Large intestine (tissue), 3 donors: ENCODE measurements at regions not wholly inside any gene's neighbourhood (a gene's known extent, or its start where the extent isn't known, plus 50 kb on each side); places are given as distances from the start of the nearest gene placed in this dataset.

ENCODE experiments used
- DNase-seq, 2 donors: peaks; one replicate each; pipeline versions ENCODE4 v3.0.0 to v3.0.0-alpha.2; 2013
- H3K27ac ChIP-seq: one replicate; pipeline ENCODE4 v1.5.1; 2013; ENCODE audit warnings: low read length
- H3K27me3 ChIP-seq: 2 replicates; pipeline ENCODE4 v1.6.1; 2013; ENCODE audit warnings: low read length; ENCODE audit not compliant: control insufficient read depth, insufficient read depth
- H3K36me3 ChIP-seq: 2 replicates; pipeline ENCODE4 v1.6.1; 2013; ENCODE audit warnings: low read length; ENCODE audit not compliant: control insufficient read depth, insufficient read depth
- H3K4me1 ChIP-seq: one replicate; pipeline ENCODE4 v1.6.1; 2013; ENCODE audit warnings: low read length; ENCODE audit not compliant: control insufficient read depth, insufficient read depth
- H3K4me3 ChIP-seq: one replicate; pipeline ENCODE4 v1.5.1; 2013; ENCODE audit warnings: low read length
- H3K9me3 ChIP-seq: one replicate; pipeline ENCODE4 v1.6.1; 2013; ENCODE audit warnings: mild to moderate bottlenecking, low read depth, low read length, moderate library complexity; ENCODE audit not compliant: control insufficient read depth
- WGBS: methylation state at CpG from one replicate; pipeline ENCODE4 v1.1.5; 2013; ENCODE audit warnings: low lambda C conversion rate; ENCODE audit not compliant: insufficient coverage; 5-methylcytosine and 5-hydroxymethylcytosine counted together

DNA sequence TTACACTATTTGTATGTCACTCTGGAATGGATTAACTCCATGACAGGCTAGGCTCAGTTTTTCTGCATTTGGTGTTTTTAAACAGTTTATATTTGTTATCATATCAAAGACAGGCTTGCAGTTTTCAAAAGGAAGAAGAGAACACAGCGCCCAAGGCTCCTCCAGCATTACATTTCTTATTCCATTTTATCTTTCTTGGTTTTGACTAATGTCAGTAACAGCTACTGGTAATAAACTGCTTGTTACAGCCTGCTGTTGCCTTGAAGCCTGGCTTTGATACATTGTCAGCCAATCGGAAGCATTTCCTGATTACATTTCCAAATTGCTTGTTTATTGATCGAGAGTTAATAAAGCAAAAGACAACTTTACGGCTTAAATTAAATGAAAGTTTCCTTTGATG lies 166.0 kb upstream of the MDFIC start:
- no peak overlapping the region for H3K27ac ChIP-seq
- no peaks in the 10 kb centered on the region for H3K36me3 ChIP-seq
- H3K9me3 ChIP-seq: no peaks in the 10 kb centered on the region
- H3K4me3 ChIP-seq: no peak overlapping the region
- no peaks in the 10 kb centered on the region for H3K4me1 ChIP-seq
- no peak for DNase-seq
- WGBS: 58% methylated on average over 4 of the region's 4 CpGs
- H3K27me3 ChIP-seq: no peaks in the 10 kb centered on the region

DNA sequence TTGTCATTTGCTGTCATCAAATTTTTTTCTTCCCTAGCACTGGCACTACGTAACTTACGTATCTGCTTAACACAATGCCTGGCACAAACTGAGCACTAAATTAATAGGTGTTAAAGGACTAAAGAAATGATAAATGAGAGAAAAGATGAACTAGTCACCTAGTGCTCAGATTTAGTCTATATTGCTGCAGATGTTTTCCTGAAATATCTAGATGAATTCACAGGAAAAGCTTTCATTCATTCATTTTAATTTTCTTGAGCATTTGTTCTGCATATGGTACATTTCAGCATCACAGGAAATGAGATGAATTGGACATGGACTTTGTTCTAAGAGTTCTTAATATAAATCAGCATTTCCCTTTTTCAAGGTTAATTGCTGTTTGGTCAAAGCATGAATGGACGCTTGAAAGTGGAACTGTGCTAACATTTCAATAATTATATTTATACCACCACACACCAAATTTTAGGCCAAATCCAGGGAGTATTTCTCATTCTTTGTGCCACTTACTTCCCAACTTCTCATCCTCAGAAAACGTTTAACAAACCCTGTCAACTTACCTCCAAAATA lies 163.2 kb upstream of the MDFIC start:
- 75% methylated on average over 4 of the region's 4 CpGs for WGBS
- no peak overlapping the region for H3K4me3 ChIP-seq
- H3K9me3 ChIP-seq: no peaks in the 10 kb centered on the region
- H3K36me3 ChIP-seq: no peaks in the 10 kb centered on the region
- H3K4me1 ChIP-seq: no peaks in the 10 kb centered on the region
- H3K27me3 ChIP-seq: no peaks in the 10 kb centered on the region
- no peak for DNase-seq
- H3K27ac ChIP-seq: no peak overlapping the region

- no peak for DNase-seq
- H3K27me3 ChIP-seq: no peaks in the 10 kb centered on the region
- no peak overlapping the region for H3K4me3 ChIP-seq
- H3K27ac ChIP-seq: no peak overlapping the region
- no peaks in the 10 kb centered on the region for H3K9me3 ChIP-seq
- H3K36me3 ChIP-seq: no peaks in the 10 kb centered on the region
- H3K4me1 ChIP-seq: no peaks in the 10 kb centered on the region
- WGBS: 100% methylated on average over 1 of the region's 2 CpGs
Measured at GRCh38 chr7:114759347-114760062, 162.4 kb upstream of the MDFIC start.

- Histone ChIP-seq H3K36me3 (no peaks in the 10 kb centered on the region), H3K9me3 (no peaks in the 10 kb centered on the region), H3K4me1 (no peaks in the 10 kb centered on the region), H3K27ac (no peak overlapping the region), H3K27me3 (no peaks in the 10 kb centered on the region), H3K4me3 (no peak overlapping the region)
- WGBS: 86% methylated on average over 1 of the region's 2 CpGs
- DNase-seq: no peak
Measured at GRCh38 chr7:114760477-114760876, 161.4 kb upstream of the MDFIC start.

- H3K4me3 ChIP-seq: no peak overlapping the region
- no peaks in the 10 kb centered on the region for H3K4me1 ChIP-seq
- H3K9me3 ChIP-seq: no peaks in the 10 kb centered on the region
- no CpG with 5 or more reads among the region's 2 CpGs for WGBS
- no peak overlapping the region for H3K27ac ChIP-seq
- no peak for DNase-seq
- H3K36me3 ChIP-seq: no peaks in the 10 kb centered on the region
- H3K27me3 ChIP-seq: no peaks in the 10 kb centered on the region
Measured at GRCh38 chr7:114761973-114762372, 159.9 kb upstream of the MDFIC start.

GRCh38 chr7:114765331-114766040 lies 156.4 kb upstream of the MDFIC start:
- no peak for DNase-seq
- no peak overlapping the region for H3K27ac ChIP-seq
- H3K4me1 ChIP-seq: no peaks in the 10 kb centered on the region
- H3K36me3 ChIP-seq: no peaks in the 10 kb centered on the region
- H3K27me3 ChIP-seq: no peaks in the 10 kb centered on the region
- no peak overlapping the region for H3K4me3 ChIP-seq
- WGBS: 80% methylated on average over 1 of the region's 2 CpGs
- H3K9me3 ChIP-seq: no peaks in the 10 kb centered on the region

DNA sequence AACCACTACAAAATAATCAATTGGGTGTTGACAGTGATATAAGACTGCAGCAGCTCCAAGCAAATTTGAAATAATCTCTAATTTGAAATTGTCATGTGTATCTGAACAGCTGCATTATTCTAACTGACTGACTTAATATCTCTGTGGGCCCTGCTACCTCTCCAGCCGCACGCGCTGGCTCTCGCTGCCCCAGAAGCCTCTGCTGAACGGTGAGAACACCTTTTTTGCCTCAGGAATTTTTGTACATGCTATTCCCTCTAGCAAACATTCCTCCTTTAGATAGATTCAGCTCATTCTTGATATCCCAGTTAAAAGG lies 155.9 kb upstream of the MDFIC start:
- Histone ChIP-seq H3K27me3 (no peaks in the 10 kb centered on the region), H3K36me3 (no peaks in the 10 kb centered on the region), H3K4me1 (no peaks in the 10 kb centered on the region), H3K4me3 (no peak overlapping the region), H3K27ac (no peak overlapping the region), H3K9me3 (no peaks in the 10 kb centered on the region)
- no peak for DNase-seq
- WGBS: 80% methylated on average over 1 of the region's 5 CpGs

- Histone ChIP-seq H3K27me3 (no peaks in the 10 kb centered on the region), H3K36me3 (no peaks in the 10 kb centered on the region), H3K27ac (no peak overlapping the region), H3K9me3 (no peaks in the 10 kb centered on the region), H3K4me1 (no peaks in the 10 kb centered on the region), H3K4me3 (no peak overlapping the region)
- DNase-seq: no peak
- WGBS: no CpG with 5 or more reads among the region's 1 CpG
Measured at GRCh38 chr7:114777288-114777687, 144.6 kb upstream of the MDFIC start.

DNA sequence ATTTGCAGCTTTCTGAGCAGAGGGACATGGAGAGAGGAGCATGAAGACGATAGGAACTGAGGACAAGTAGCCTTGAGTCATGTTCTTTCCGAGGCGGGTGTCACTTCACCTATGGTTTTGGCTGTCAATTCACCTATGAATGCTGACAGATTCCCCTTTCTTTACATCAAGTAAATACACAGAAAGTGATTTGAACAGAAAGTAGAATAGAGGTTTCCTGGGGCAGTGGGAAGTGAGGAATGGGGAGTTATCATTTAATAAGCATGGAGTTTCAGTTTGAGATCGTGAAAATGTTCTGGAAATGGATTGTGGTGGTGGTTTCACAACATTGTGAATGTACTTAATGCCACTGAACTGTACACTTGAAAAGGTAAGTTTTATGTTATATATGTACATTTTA lies 138.4 kb upstream of the MDFIC start:
- Histone ChIP-seq H3K36me3 (no peaks in the 10 kb centered on the region), H3K9me3 (no peaks in the 10 kb centered on the region), H3K27ac (no peak overlapping the region), H3K4me1 (no peaks in the 10 kb centered on the region), H3K4me3 (no peak overlapping the region), H3K27me3 (no peaks in the 10 kb centered on the region)
- DNase-seq: no peak
- WGBS: 100% methylated on average over 1 of the region's 4 CpGs

DNA sequence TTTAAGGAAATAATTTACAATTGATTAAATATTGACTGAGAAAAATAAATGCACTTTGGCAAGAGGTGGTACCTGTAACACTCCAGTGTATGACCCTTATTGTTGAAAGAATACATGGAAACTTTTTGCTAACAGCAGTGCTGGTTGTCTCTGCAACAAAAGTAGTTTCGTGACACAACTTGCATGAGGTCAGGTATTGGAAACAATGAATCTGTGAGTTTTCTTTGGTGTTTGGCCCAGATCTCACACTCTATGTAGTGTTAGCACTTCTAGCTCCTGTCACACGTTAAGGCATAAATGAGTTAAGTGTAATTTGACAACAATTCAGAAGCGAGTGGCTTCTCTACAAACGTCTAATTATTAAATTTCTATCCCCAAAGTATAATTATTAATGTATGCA lies 137.7 kb upstream of the MDFIC start:
- H3K36me3 ChIP-seq: no peaks in the 10 kb centered on the region
- H3K9me3 ChIP-seq: no peaks in the 10 kb centered on the region
- no peak overlapping the region for H3K4me3 ChIP-seq
- H3K27me3 ChIP-seq: no peaks in the 10 kb centered on the region
- DNase-seq: no peak
- WGBS: 95% methylated on average over 3 of the region's 4 CpGs
- H3K27ac ChIP-seq: no peak overlapping the region
- no peaks in the 10 kb centered on the region for H3K4me1 ChIP-seq

DNA sequence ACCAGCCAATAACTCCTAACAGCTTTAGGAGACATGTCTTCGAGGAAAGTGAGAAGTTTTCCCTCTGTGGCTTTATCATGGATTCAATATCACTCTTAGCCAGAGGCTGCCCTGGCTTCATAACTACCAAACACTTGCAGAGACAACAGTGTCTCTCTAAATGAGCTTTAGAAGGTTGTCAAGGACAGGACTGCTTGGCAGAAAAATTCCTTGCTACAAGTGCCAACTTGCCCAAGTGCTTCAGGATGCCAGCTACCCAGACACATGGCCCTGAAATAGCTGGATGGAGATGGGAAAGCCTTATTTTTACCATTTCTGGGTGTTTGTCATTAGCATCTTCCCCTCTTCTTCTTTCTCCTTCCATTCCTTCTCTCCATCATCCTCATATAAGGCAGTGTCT lies 137.1 kb upstream of the MDFIC start:
- H3K4me3 ChIP-seq: no peak overlapping the region
- no peak for DNase-seq
- no peak overlapping the region for H3K27ac ChIP-seq
- H3K9me3 ChIP-seq: no peaks in the 10 kb centered on the region
- WGBS: 60% methylated on average over 1 of the region's 1 CpG
- no peaks in the 10 kb centered on the region for H3K36me3 ChIP-seq
- no peaks in the 10 kb centered on the region for H3K4me1 ChIP-seq
- H3K27me3 ChIP-seq: no peaks in the 10 kb centered on the region
